ENCODE measurements at regions not wholly inside any gene's neighbourhood (a gene's known extent, or its start where the extent isn't known, plus 50 kb on each side); places are given as distances from the start of the nearest gene placed in this dataset.

DNA sequence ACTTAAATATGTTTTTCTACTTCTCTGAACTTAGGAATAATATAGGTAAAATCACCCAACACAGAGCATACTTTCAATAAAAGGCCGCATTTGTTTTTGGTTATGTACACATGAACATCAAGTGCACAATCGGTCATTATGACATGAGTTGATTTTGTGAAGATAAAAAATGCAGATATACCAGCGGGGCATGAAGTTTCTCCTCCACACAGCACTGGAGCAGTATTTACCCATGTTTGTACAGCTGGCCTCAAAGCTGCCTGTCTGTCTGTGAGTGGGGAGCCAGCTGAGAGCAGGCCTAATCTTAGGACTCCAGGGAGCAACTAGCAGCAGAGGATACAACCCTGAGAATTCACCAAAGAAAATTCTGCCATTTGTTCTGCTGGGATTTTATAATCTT lies 206.5 kb downstream of the TPBG start:
- no peaks in the 10 kb centered on the region for H3K9me3 ChIP-seq
- no peak overlapping the region for H3K4me3 ChIP-seq
- H3K27me3 ChIP-seq, result no peaks in the 10 kb centered on the region
- no peak overlapping the region for H3K27ac ChIP-seq
- H3K36me3 ChIP-seq, result no peaks in the 10 kb centered on the region
- no peaks in the 10 kb centered on the region for H3K4me1 ChIP-seq
- intact Hi-C loops (cut with DNase I; ENCODE audit: low total_unique reads), result no loop called here
- no peak for DNase-seq
- TF ChIP-seq, protein P1, sequence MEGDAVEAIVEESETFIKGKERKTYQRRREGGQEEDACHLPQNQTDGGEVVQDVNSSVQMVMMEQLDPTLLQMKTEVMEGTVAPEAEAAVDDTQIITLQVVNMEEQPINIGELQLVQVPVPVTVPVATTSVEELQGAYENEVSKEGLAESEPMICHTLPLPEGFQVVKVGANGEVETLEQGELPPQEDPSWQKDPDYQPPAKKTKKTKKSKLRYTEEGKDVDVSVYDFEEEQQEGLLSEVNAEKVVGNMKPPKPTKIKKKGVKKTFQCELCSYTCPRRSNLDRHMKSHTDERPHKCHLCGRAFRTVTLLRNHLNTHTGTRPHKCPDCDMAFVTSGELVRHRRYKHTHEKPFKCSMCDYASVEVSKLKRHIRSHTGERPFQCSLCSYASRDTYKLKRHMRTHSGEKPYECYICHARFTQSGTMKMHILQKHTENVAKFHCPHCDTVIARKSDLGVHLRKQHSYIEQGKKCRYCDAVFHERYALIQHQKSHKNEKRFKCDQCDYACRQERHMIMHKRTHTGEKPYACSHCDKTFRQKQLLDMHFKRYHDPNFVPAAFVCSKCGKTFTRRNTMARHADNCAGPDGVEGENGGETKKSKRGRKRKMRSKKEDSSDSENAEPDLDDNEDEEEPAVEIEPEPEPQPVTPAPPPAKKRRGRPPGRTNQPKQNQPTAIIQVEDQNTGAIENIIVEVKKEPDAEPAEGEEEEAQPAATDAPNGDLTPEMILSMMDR (IDR thresholded peaks at IDR 0.05), result no peak

DNA sequence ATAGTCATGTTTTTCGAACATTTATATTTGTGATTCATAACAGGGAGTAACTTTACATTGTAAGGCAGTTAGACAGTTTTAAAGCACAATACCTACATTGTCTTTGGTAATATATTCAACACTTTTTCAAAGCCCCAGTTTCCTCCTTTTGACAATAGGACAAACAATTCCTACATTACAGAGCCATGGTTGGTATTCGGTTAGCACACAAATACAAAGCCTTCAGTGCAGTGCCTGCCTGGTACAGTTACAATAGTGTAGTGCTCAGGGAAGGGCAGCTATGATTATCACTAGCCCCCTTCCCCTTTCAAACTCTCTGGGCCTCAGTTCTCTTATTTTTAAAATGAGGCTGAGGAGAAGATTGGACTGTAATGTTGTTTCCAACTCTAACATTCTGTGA lies 207.8 kb downstream of the TPBG start:
- H3K9me3 ChIP-seq, result peaks cover 0 to 4% (median 0%) of the 10 kb centered on the region in 3 donors
- no peak for DNase-seq
- intact Hi-C loops (cut with DNase I; ENCODE audit: low total_unique reads), result no loop called here
- H3K4me3 ChIP-seq, result no peak overlapping the region
- H3K36me3 ChIP-seq, result no peaks in the 10 kb centered on the region
- H3K4me1 ChIP-seq, result no peaks in the 10 kb centered on the region
- no peaks in the 10 kb centered on the region for H3K27me3 ChIP-seq
- TF ChIP-seq, protein P1 (IDR thresholded peaks at IDR 0.05), result no peak
- no peak overlapping the region for H3K27ac ChIP-seq

DNA sequence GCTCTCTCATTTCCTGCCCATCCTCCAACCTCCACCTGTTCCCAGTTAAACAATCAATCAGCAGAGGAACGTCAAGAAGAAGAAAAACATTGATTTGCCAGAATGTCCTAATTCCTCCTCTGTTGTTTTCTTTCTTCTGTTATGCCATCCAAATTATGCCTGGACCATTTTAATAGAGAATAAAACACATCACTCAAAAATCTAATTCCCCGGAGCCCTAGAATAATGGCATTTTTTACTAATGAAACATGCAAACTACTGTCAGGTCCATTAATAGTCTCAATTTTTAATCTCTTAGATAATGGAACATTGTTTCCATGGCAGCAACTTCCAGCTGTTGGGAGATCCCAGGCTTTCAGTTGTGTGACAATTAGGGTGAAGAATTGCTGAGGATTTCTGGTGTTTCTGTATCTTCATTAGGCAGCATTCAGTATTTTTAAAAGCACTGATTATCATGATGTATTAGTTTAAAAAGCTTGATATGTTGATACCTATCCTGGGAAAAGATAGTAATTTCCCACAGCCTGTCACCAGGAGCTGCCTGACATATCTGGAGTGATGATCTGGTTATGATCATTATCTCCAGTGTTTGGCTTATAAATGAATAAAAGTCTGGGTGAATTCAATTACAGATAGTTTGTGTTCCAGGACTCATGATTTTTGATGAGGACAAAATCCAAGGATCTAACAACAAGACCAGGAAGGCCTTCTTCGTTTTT lies 209.8 kb downstream of the TPBG start:
- peaks cover 0 to 12% (median 0%) of the 10 kb centered on the region in 3 donors for H3K9me3 ChIP-seq
- H3K27me3 ChIP-seq, result no peaks in the 10 kb centered on the region
- intact Hi-C loops (cut with DNase I; ENCODE audit: low total_unique reads), result no loop called here
- no peak for DNase-seq
- H3K27ac ChIP-seq, result no peak overlapping the region
- no peak overlapping the region for H3K4me3 ChIP-seq
- TF ChIP-seq, protein P1 (IDR thresholded peaks at IDR 0.05), result no peak
- no peaks in the 10 kb centered on the region for H3K4me1 ChIP-seq
- no peaks in the 10 kb centered on the region for H3K36me3 ChIP-seq

DNA sequence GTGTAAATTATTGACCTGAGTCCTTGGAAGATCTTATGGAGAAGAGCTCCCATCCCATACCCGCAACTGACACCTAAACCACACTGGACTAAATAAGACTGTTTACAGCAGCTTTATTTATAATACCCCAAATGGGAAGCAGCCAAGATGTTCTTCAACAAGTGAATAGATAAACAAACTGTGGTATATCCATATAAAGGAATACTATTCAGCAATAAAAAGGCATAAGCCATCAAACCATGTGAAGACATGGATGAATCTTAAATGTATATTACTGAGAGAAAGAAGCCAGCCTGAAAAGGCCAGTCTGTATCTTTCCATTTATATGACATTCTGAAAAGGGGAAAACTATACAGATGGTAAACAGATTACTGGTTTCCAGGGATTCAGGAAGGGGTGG lies 212.7 kb downstream of the TPBG start:
- TF ChIP-seq, protein P1 (IDR thresholded peaks at IDR 0.05), result no peak
- no peak overlapping the region for H3K4me3 ChIP-seq
- peaks cover 0 to 12% (median 0%) of the 10 kb centered on the region in 3 donors for H3K9me3 ChIP-seq
- intact Hi-C loops (cut with DNase I; ENCODE audit: low total_unique reads), result no loop called here
- DNase-seq, result no peak
- no peaks in the 10 kb centered on the region for H3K36me3 ChIP-seq
- H3K27me3 ChIP-seq, result no peaks in the 10 kb centered on the region
- no peak overlapping the region for H3K27ac ChIP-seq
- no peaks in the 10 kb centered on the region for H3K4me1 ChIP-seq

DNA sequence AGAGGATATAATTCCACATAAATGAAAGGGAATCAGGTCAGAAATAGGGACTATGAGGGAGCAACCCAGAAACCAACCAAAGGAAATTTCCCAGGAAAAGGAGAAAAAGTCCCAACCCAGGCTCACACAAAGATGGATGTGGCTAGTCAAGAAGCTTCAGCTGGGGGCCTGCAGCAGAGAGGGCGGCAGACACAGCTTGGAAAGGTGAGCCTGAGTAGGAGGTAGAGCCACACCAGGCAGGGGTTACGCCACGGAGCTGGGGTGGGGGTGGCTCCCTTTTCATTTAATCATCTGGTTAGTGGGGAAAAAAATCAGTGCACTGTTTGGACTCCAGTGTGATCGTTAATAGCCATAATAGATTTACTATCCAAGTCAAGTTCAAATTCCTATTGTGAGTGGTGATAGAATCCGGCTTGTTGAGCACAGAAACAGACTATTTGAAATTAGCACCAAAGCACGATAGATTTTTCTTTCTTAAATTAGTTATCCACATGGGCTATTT lies 220.6 kb downstream of the TPBG start:
- TF ChIP-seq, protein P1 (IDR thresholded peaks at IDR 0.05), result no peak
- no peak for DNase-seq
- intact Hi-C loops (cut with DNase I; ENCODE audit: low total_unique reads), result no loop called here

More for the DNA sequence above, 220.6 kb downstream of the TPBG start:
- Histone ChIP-seq H3K27ac (no peak overlapping the region), H3K9me3 (no peaks in the 10 kb centered on the region), H3K27me3 (no peaks in the 10 kb centered on the region), H3K4me3 (no peak overlapping the region), H3K4me1 (no peaks in the 10 kb centered on the region), H3K36me3 (no peaks in the 10 kb centered on the region)

Measured in tibial artery (tissue), 4 donors.